ENCODE measurements at regions not wholly inside any gene's neighbourhood (a gene's known extent, or its start where the extent isn't known, plus 50 kb on each side); places are given as distances from the start of the nearest gene placed in this dataset.

DNA sequence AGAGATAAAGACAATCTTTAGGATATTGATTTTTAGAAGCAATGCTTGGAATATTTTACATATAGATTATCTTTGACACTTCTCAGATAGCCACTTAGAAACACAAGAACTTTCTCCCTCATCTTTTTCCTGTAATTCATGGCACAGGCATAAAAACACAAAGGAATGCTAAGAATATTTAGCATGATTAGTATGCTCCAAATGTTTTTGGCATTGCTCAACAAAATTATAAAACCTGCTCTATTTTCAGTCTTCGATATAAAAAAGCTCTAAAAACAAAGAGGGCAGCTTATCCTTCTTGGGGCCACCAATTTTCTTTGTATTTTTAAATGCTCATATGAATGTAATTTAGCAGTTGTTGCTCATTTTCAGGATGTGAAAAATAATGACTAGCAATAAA, 90.8 kb downstream of the RAD51AP2 start:
- FAIRE-seq = no peak
- no peaks in the 10 kb centered on the region for H3K27me3 Mint-ChIP-seq (ENCODE audit: low read depth, unreplicated experiment)

DNA sequence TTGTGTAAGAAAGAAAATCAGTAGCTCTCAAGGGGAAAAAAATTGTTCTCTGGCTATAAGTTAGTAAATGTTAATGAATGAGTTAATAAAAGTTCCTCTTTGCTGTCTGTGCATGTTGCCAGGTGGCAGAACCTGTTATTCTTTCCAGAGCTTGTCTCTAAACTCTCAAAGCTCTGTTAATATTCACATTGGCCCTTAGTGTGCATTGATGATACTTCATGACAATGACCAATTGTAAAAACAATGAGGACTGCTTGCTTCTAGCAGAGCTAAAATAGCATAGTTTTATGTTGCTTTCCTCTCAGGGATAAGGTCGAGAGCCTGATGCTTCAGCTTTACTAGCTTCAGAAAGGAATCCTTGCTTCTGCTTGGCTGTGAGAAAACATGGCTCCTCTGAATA, 91.5 kb downstream of the RAD51AP2 start:
- DNase-seq (ENCODE audit: low read depth) (no peak), FAIRE-seq (no peak)
- H3K27ac ChIP-seq (ENCODE audit: low read depth, low read length) = no peak overlapping the region
- H4K20me1 ChIP-seq (ENCODE audit: insufficient read depth, low read length) = no peaks in the 10 kb centered on the region
- no peak overlapping the region for H3K4me3 ChIP-seq (ENCODE audit: insufficient read depth, low read depth, low read length)
- H3K27me3 ChIP-seq (ENCODE audit: insufficient read depth, low read length) = no peaks in the 10 kb centered on the region
- H3K4me1 ChIP-seq (ENCODE audit: insufficient read depth, low read length) = peaks cover 34% of the 10 kb centered on the region
- no peaks in the 10 kb centered on the region for H3K36me3 ChIP-seq (ENCODE audit: insufficient read depth, low read length)
- peaks cover 16% of the 10 kb centered on the region for H3K4me1 Mint-ChIP-seq (ENCODE audit: low read depth, unreplicated experiment)
- TF ChIP-seq EZH2 (IDR thresholded peaks at IDR 0.05; ENCODE audit: insufficient read depth, low read length) = no peak
- TF ChIP-seq CTCF (IDR thresholded peaks at IDR 0.05; ENCODE audit: insufficient read depth, low read depth, low read length) = no peak
- no peaks in the 10 kb centered on the region for H3K27me3 Mint-ChIP-seq (ENCODE audit: low read depth, unreplicated experiment)
- no peaks in the 10 kb centered on the region for H3K9me3 Mint-ChIP-seq (ENCODE audit: unreplicated experiment)
- H2AFZ ChIP-seq (ENCODE audit: low read depth, low read length) = no peak overlapping the region
- H3K79me2 ChIP-seq (ENCODE audit: insufficient read depth, low read length) = no peaks in the 10 kb centered on the region
- H3K9me3 ChIP-seq (ENCODE audit: insufficient read depth, low read depth, low read length) = no peaks in the 10 kb centered on the region
- H3K36me3 Mint-ChIP-seq (ENCODE audit: low read depth, unreplicated experiment) = no peaks in the 10 kb centered on the region
- H3K9ac ChIP-seq (ENCODE audit: low read length) = no peak overlapping the region
- H3K4me3 Mint-ChIP-seq (ENCODE audit: unreplicated experiment) = no peak overlapping the region
- no peak overlapping the region for H3K27ac Mint-ChIP-seq (ENCODE audit: unreplicated experiment)
- H3K4me2 ChIP-seq (ENCODE audit: low read length) = no peak overlapping the region

More for the DNA sequence above, 90.8 kb downstream of the RAD51AP2 start:
- peak; percentile 28 for DNase-seq (ENCODE audit: low read depth)
- H3K9ac ChIP-seq (ENCODE audit: low read length) = no peak overlapping the region
- no peaks in the 10 kb centered on the region for H3K9me3 ChIP-seq (ENCODE audit: insufficient read depth, low read depth, low read length)
- H3K79me2 ChIP-seq (ENCODE audit: insufficient read depth, low read length) = no peaks in the 10 kb centered on the region
- no peak overlapping the region for H2AFZ ChIP-seq (ENCODE audit: low read depth, low read length)
- TF ChIP-seq CTCF (IDR thresholded peaks at IDR 0.05; ENCODE audit: insufficient read depth, low read depth, low read length) = no peak
- H3K4me1 Mint-ChIP-seq (ENCODE audit: low read depth, unreplicated experiment) = peaks cover 16% of the 10 kb centered on the region
- H3K9me3 Mint-ChIP-seq (ENCODE audit: unreplicated experiment) = no peaks in the 10 kb centered on the region
- H3K36me3 ChIP-seq (ENCODE audit: insufficient read depth, low read length) = no peaks in the 10 kb centered on the region
- no peaks in the 10 kb centered on the region for H4K20me1 ChIP-seq (ENCODE audit: insufficient read depth, low read length)
- no peak overlapping the region for H3K4me3 Mint-ChIP-seq (ENCODE audit: unreplicated experiment)
- H3K36me3 Mint-ChIP-seq (ENCODE audit: low read depth, unreplicated experiment) = no peaks in the 10 kb centered on the region
- H3K4me3 ChIP-seq (ENCODE audit: insufficient read depth, low read depth, low read length) = no peak overlapping the region
- no peak overlapping the region for H3K4me2 ChIP-seq (ENCODE audit: low read length)
- H3K27ac ChIP-seq (ENCODE audit: low read depth, low read length) = no peak overlapping the region
- H3K27ac Mint-ChIP-seq (ENCODE audit: unreplicated experiment) = no peak overlapping the region
- H3K4me1 ChIP-seq (ENCODE audit: insufficient read depth, low read length) = peaks cover 28% of the 10 kb centered on the region
- H3K27me3 ChIP-seq (ENCODE audit: insufficient read depth, low read length) = no peaks in the 10 kb centered on the region

DNA sequence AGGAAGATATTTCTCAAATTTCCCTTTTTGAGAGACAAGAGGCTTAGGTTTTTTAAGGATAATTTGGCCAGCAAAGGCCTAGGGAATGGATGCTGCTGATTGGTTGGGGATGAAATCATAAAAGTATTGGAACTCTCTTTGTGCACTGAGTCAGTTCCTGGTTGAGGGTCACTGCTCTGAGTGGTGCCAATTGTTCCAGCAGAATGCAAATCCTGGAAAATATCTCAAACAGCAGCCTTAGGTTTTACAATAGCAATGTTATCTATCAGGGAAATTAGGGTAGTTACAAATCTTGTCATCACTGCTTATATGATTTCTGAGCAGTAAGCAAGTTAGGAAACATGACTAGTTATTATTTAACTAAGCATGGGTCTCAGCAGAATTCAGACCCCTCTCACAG, 96.2 kb downstream of the RAD51AP2 start:
- no peak overlapping the region for H3K4me3 ChIP-seq (ENCODE audit: insufficient read depth, low read depth, low read length)

More for the DNA sequence above, 96.2 kb downstream of the RAD51AP2 start:
- TF ChIP-seq EZH2 (IDR thresholded peaks at IDR 0.05; ENCODE audit: insufficient read depth, low read length) = no peak
- no peak for TF ChIP-seq CTCF (IDR thresholded peaks at IDR 0.05; ENCODE audit: insufficient read depth, low read depth, low read length)
- peak; percentile 41 for FAIRE-seq
- peak overlapping the region; percentile 12 for H3K4me2 ChIP-seq (ENCODE audit: low read length)
- H3K9me3 ChIP-seq (ENCODE audit: insufficient read depth, low read depth, low read length) = no peaks in the 10 kb centered on the region
- no peak overlapping the region for H3K27ac Mint-ChIP-seq (ENCODE audit: unreplicated experiment)
- H3K4me3 Mint-ChIP-seq (ENCODE audit: unreplicated experiment) = no peak overlapping the region
- peak; percentile 68 for DNase-seq (ENCODE audit: low read depth)
- peaks cover 19% of the 10 kb centered on the region for H3K4me1 ChIP-seq (ENCODE audit: insufficient read depth, low read length)
- no peak overlapping the region for H3K9ac ChIP-seq (ENCODE audit: low read length)
- H3K9me3 Mint-ChIP-seq (ENCODE audit: unreplicated experiment) = no peaks in the 10 kb centered on the region
- no peaks in the 10 kb centered on the region for H3K36me3 ChIP-seq (ENCODE audit: insufficient read depth, low read length)
- no peak overlapping the region for H2AFZ ChIP-seq (ENCODE audit: low read depth, low read length)
- no peaks in the 10 kb centered on the region for H3K79me2 ChIP-seq (ENCODE audit: insufficient read depth, low read length)
- H4K20me1 ChIP-seq (ENCODE audit: insufficient read depth, low read length) = no peaks in the 10 kb centered on the region
- no peaks in the 10 kb centered on the region for H3K36me3 Mint-ChIP-seq (ENCODE audit: low read depth, unreplicated experiment)
- H3K27me3 Mint-ChIP-seq (ENCODE audit: low read depth, unreplicated experiment) = no peaks in the 10 kb centered on the region
- no peaks in the 10 kb centered on the region for H3K27me3 ChIP-seq (ENCODE audit: insufficient read depth, low read length)
- no peak overlapping the region for H3K27ac ChIP-seq (ENCODE audit: low read depth, low read length)
- H3K4me1 Mint-ChIP-seq (ENCODE audit: low read depth, unreplicated experiment) = peaks cover 13% of the 10 kb centered on the region
